Muscle layer of duodenum (tissue), 2 donors: ENCODE measurements at regions not wholly inside any gene's neighbourhood (a gene's known extent, or its start where the extent isn't known, plus 50 kb on each side); places are given as distances from the start of the nearest gene placed in this dataset.

Experiments
- H3K27ac ChIP-seq: one replicate; pipeline ENCODE4 v1.7.0; 2013; ENCODE audit warnings: mild to moderate bottlenecking, low read length
- H3K27me3 ChIP-seq: one replicate; pipeline ENCODE4 v1.7.0; 2013; ENCODE audit warnings: low read depth, mild to moderate bottlenecking, control low read depth, low read length
- H3K36me3 ChIP-seq, 2 donors: one replicate each; pipeline ENCODE4 v1.7.0; 2013; ENCODE audit warnings: low read length in 2 of 2, control low read depth in 1 of 2, mild to moderate bottlenecking in 1 of 2; ENCODE audit not compliant: insufficient read depth in 2 of 2, control insufficient read depth in 1 of 2
- H3K4me1 ChIP-seq, 2 donors: one replicate each; pipeline ENCODE4 v1.7.0; 2013; ENCODE audit warnings: low read length in 2 of 2, mild to moderate bottlenecking in 2 of 2, control low read depth in 1 of 2, moderate library complexity in 1 of 2; ENCODE audit not compliant: insufficient read depth in 2 of 2, control insufficient read depth in 1 of 2
- H3K4me3 ChIP-seq, 2 donors: one replicate each; pipeline ENCODE4 v1.7.0; 2013; ENCODE audit warnings: low read length in 2 of 2, low read depth in 1 of 2, mild to moderate bottlenecking in 1 of 2
- H3K9me3 ChIP-seq, 2 donors: one replicate each; pipeline ENCODE4 v1.7.0; 2013; ENCODE audit warnings: low read length in 2 of 2, control low read depth in 1 of 2, mild to moderate bottlenecking in 1 of 2; ENCODE audit not compliant: control insufficient read depth in 1 of 2
- donor health status: healthy.

- no peaks in the 10 kb centered on the region for H3K36me3 ChIP-seq
- no peak overlapping the region for H3K4me3 ChIP-seq
- no peaks in the 10 kb centered on the region for H3K4me1 ChIP-seq
- no peak overlapping the region for H3K27ac ChIP-seq
- H3K27me3 ChIP-seq: no peaks in the 10 kb centered on the region
- H3K9me3 ChIP-seq: no peaks in the 10 kb centered on the region
Measured at GRCh38 chr5:14054965-14055963, 87.9 kb upstream of the TRIO start.

DNA sequence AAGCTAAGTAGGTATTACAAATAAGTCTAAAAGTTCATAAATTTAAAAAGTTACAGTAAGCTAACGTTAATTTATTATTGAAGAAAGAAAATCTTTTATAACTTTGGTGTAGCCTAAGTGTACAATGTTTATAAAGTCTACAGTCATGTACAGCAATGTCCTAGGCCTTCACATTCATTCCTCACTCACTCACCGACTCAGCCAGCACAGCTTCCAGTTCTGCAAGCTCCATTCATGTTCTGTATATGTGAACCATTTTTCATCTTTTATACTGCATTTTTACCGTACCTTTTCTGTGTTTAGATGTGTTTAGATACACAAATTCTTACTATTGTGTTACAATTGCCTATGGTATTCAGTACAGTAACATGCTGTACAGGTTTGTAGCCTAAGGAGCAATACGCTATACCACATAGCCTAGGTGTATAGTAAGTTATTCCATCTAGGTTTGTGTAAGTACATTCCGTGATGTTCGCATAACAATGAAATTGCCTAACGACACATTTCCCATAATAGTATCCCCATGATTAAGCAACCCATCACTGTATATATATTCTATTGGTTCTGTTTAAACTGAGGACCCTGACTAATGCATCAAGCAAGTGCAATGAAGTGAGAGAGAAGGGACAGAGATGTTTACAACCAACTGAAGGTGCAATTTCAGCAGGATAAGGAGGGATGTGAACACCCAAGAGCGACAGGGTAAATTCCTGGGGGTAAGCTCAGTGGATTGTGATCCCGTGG lies 88.9 kb upstream of the TRIO start:
- Histone ChIP-seq H3K36me3 (no peaks in the 10 kb centered on the region), H3K9me3 (no peaks in the 10 kb centered on the region), H3K27ac (no peak overlapping the region), H3K4me1 (no peaks in the 10 kb centered on the region), H3K4me3 (no peak overlapping the region), H3K27me3 (no peaks in the 10 kb centered on the region)

- Histone ChIP-seq H3K36me3 (no peaks in the 10 kb centered on the region), H3K9me3 (peaks cover 0 to 5% of the 10 kb centered on the region in 2 donors), H3K4me3 (no peak overlapping the region), H3K27me3 (no peaks in the 10 kb centered on the region), H3K27ac (no peak overlapping the region), H3K4me1 (no peaks in the 10 kb centered on the region)
Measured at GRCh38 chr5:14050821-14051220, 92.3 kb upstream of the TRIO start.

- Histone ChIP-seq H3K9me3 (peaks cover 0 to 5% of the 10 kb centered on the region in 2 donors), H3K4me3 (no peak overlapping the region), H3K4me1 (no peaks in the 10 kb centered on the region), H3K27me3 (no peaks in the 10 kb centered on the region), H3K27ac (no peak overlapping the region), H3K36me3 (no peaks in the 10 kb centered on the region)
Measured at GRCh38 chr5:14048434-14048833, 94.7 kb upstream of the TRIO start.

DNA sequence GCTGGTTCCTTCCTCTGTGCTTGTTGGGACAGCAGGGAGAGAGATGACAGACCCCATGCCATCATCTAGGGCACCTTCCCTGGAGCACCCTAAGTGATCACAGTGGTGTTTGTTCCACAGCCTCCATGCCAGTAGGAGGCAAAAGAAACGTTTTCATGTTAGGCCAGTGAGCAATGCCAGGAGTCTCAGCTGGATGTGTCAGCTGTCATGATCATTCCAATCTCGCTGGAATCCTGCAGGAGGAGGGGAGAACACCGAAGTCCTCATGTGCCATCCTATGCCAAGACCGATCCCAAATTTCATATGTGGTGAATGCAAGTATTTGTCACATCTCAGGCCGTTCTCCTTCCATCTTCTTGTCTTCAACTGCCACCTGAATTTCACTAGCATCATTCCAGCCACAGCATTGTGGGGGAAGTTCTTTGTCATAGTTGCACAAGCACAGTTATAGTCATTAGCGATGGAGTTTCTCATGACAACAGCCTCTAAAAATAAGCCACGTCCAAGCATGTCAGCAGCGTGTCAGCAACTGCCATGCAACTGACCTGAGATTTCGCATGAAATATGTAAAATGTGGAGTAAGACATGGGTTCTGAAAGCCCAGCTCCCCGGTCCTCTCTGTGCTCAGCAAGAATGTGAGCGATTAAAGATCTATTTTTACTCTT lies 97.2 kb upstream of the DNAH5 start:
- peaks cover 2 to 4% of the 10 kb centered on the region in 2 donors for H3K4me1 ChIP-seq
- H3K27ac ChIP-seq: no peak overlapping the region
- H3K4me3 ChIP-seq: no peak overlapping the region
- H3K36me3 ChIP-seq: no peaks in the 10 kb centered on the region
- H3K9me3 ChIP-seq: no peaks in the 10 kb centered on the region
- no peaks in the 10 kb centered on the region for H3K27me3 ChIP-seq

GRCh38 chr5:14040542-14040941 lies 96.1 kb upstream of the DNAH5 start:
- H3K27ac ChIP-seq: no peak overlapping the region
- H3K9me3 ChIP-seq: no peaks in the 10 kb centered on the region
- peaks cover 7 to 13% of the 10 kb centered on the region in 2 donors for H3K4me1 ChIP-seq
- H3K36me3 ChIP-seq: no peaks in the 10 kb centered on the region
- H3K4me3 ChIP-seq: no peak overlapping the region
- H3K27me3 ChIP-seq: no peaks in the 10 kb centered on the region

GRCh38 chr5:14039576-14039975 lies 95.1 kb upstream of the DNAH5 start:
- no peak overlapping the region for H3K4me3 ChIP-seq
- H3K27me3 ChIP-seq: no peaks in the 10 kb centered on the region
- H3K27ac ChIP-seq: no peak overlapping the region
- no peaks in the 10 kb centered on the region for H3K36me3 ChIP-seq
- no peaks in the 10 kb centered on the region for H3K9me3 ChIP-seq
- peaks cover 13 to 19% of the 10 kb centered on the region in 2 donors for H3K4me1 ChIP-seq

DNA sequence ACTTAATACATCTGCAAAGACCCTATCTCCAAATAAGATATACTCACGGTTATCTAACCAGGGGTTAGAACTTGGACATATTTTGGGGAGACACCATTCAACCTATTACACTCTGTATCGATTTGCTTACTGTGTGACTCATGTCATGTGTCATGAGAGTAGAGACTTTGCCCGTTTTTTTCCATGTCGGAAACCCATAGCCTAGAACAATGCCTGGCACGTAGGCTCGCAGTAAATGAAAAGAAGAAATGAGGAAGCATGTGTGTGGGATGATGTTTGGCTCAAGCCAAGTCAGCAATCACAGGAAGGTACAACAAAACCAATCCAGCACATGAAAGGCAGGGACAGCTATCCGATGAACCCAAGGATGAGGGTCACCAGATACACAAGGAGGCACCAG lies 94.6 kb upstream of the DNAH5 start:
- Histone ChIP-seq H3K4me3 (no peak overlapping the region), H3K9me3 (no peaks in the 10 kb centered on the region), H3K27ac (no peak overlapping the region), H3K36me3 (no peaks in the 10 kb centered on the region), H3K4me1 (peaks cover 13 to 19% of the 10 kb centered on the region in 2 donors), H3K27me3 (no peaks in the 10 kb centered on the region)

DNA sequence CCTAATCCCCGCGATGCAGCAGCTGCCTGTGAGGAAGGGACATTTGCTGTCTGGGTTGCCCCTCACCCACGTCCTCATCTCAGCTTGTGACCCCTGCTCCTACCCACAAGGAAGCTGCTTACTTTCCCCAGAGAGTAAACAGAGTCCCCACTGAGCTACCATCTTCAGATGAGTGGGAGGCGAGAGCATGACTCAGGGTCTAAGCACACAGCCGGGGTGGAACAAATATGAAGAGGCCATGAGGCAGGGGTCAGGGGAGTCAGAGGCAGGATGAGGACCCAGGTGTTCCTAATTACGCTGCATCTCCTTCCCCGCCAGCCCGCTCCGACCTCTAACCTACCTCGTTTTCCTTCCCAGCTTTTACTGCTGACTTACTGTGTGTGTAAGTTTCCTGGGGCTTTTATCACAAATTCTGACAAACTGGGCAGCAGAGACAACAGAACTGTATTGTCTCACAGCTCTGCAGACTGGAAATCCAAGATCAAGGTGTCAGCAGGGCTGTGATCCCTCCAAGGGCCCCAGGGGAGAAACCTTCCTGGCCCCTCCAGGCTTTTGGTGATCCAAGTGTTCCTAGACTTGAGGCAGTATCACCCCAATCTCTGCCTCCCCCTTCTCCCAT lies 94.0 kb upstream of the DNAH5 start:
- no peak overlapping the region for H3K4me3 ChIP-seq
- no peaks in the 10 kb centered on the region for H3K27me3 ChIP-seq
- H3K36me3 ChIP-seq: no peaks in the 10 kb centered on the region
- H3K27ac ChIP-seq: no peak overlapping the region
- H3K9me3 ChIP-seq: no peaks in the 10 kb centered on the region
- H3K4me1 ChIP-seq: peaks cover 13 to 19% of the 10 kb centered on the region in 2 donors

DNA sequence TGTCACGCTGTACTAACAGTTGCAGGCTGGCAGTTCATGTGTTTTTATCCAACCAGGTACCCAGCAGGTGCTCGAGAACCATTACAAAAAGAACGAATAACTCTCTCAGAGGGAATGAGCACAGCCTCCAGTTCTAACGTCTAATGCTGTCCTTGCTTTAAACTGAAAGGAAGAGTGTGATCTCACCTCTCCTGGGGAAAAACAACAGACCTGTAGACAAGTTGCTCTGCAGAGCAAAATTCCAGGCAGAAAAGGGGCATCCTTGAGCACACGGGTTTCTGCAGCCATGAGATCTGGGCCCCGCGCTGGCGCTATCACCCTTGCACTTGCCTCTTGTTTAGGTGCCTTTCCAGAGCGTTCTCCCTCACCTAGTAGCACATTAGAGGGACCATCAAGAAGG lies 92.5 kb upstream of the DNAH5 start:
- Histone ChIP-seq H3K4me3 (no peak overlapping the region), H3K36me3 (no peaks in the 10 kb centered on the region), H3K27ac (no peak overlapping the region), H3K4me1 (peaks cover 13 to 19% of the 10 kb centered on the region in 2 donors), H3K27me3 (no peaks in the 10 kb centered on the region), H3K9me3 (no peaks in the 10 kb centered on the region)

- Histone ChIP-seq H3K4me1 (peaks cover 13 to 19% of the 10 kb centered on the region in 2 donors), H3K9me3 (no peaks in the 10 kb centered on the region), H3K27me3 (no peaks in the 10 kb centered on the region), H3K27ac (peak overlapping the region; percentile 73), H3K36me3 (no peaks in the 10 kb centered on the region), H3K4me3 (peak overlapping the region in 1 of 2 donors; percentile 26)
Measured at GRCh38 chr5:14036514-14036913, 92.0 kb upstream of the DNAH5 start.
